Activated CD4-positive, alpha-beta T cell treated with anti-CD3 and anti-CD28 coated beads, Interleukin-2, amount 50 U/mL, for 24 hours (primary cell): ENCODE measurements at regions not wholly inside any gene's neighbourhood (a gene's known extent, or its start where the extent isn't known, plus 50 kb on each side); places are given as distances from the start of the nearest gene placed in this dataset.
"Not testable (repeated sequence)": the region's sequence is repeated elsewhere in the genome, so short reads cannot be mapped to it uniquely, and the experiment has no call there.

Source experiments
- DNase-seq, 2 donors: peaks; one replicate each; pipeline ENCODE4 v3.0.0-alpha.2; 2020; ENCODE audit warnings: low read depth in 1 of 2, low spot score in 1 of 2

GRCh38 chr4:53717064-53717549 is 125.8 kb upstream of the LNX1 start:
- DNase-seq, result no peak

GRCh38 chr4:53716471-53717063 is 125.3 kb upstream of the LNX1 start:
- DNase-seq, result no peak

- DNase-seq, result no peak
Measured at GRCh38 chr4:53716011-53716410, 124.7 kb upstream of the LNX1 start.

- DNase-seq, result no peak
Measured at GRCh38 chr4:53714236-53715140, 123.2 kb upstream of the LNX1 start.

- DNase-seq, result no peak
Measured at GRCh38 chr4:53713767-53714166, 122.5 kb upstream of the LNX1 start.

- DNase-seq, result no peak
Measured at GRCh38 chr4:53713296-53713695, 122.0 kb upstream of the LNX1 start.

GRCh38 chr4:53712408-53713020 is 121.2 kb upstream of the LNX1 start:
- no peak for DNase-seq

- no peak for DNase-seq
Measured at GRCh38 chr4:53711926-53712325, 120.6 kb upstream of the LNX1 start.

GRCh38 chr4:53709693-53710092 is 118.4 kb upstream of the LNX1 start:
- no peak for DNase-seq

- no peak for DNase-seq
Measured at GRCh38 chr4:53707491-53707890, 116.2 kb upstream of the LNX1 start.

- no peak for DNase-seq
Measured at GRCh38 chr4:53706422-53707032, 115.2 kb upstream of the LNX1 start.

GRCh38 chr4:53705972-53706371 is 114.7 kb upstream of the LNX1 start:
- no peak for DNase-seq

- no peak for DNase-seq
Measured at GRCh38 chr4:53705151-53705764, 114.0 kb upstream of the LNX1 start.

- DNase-seq, result no peak
Measured at GRCh38 chr4:53704329-53704728, 113.0 kb upstream of the LNX1 start.

GRCh38 chr4:53703267-53703655 is 112.0 kb upstream of the LNX1 start:
- no peak for DNase-seq

GRCh38 chr4:53702334-53703266 is 111.3 kb upstream of the LNX1 start:
- DNase-seq, result no peak

- not testable (repeated sequence) for DNase-seq
Measured at GRCh38 chr4:53701260-53701659, 110.0 kb upstream of the LNX1 start.

- not testable (repeated sequence) for DNase-seq
Measured at GRCh38 chr4:53699310-53699709, 108.0 kb upstream of the LNX1 start.

GRCh38 chr4:53697016-53697685 is 105.9 kb upstream of the LNX1 start:
- no peak for DNase-seq
